ENCODE measurements at regions not wholly inside any gene's neighbourhood (a gene's known extent, or its start where the extent isn't known, plus 50 kb on each side); places are given as distances from the start of the nearest gene placed in this dataset.
"Not testable (repeated sequence)": the region's sequence is repeated elsewhere in the genome, so short reads cannot be mapped to it uniquely, and the experiment has no call there.

- H3K4me1 ChIP-seq; H3K27me3 ChIP-seq; H3K9me3 ChIP-seq; DNase-seq; intact Hi-C loops (cut with DNase I; ENCODE audit: low total_unique reads); H3K4me3 ChIP-seq; H3K36me3 ChIP-seq; H3K27ac ChIP-seq: not testable (repeated sequence)
- in situ Hi-C loops (cut with MboI; ENCODE audit: low pct_ligation_motif_present in 1 of 4, low pct_unique_long_range_greater_than_20kb in 1 of 4, low sequenced_read_pairs in 3 of 4), result loop anchor here in 1 of 4 donors (25.0 kb wide), 1 partner anchor 99 kb away; no protein-coding TSS in a partner anchor
- 74 to 86% methylated on average over 9 of the region's 9 CpGs for WGBS, 2 donors (ENCODE audit: low coverage in 1 of 2)
These were observed 216.3 kb upstream of the CCL2 start for GRCh38 chr17:34038786-34039185.

- WGBS, 2 donors (ENCODE audit: low coverage in 1 of 2), result 40 to 73% methylated on average over 1 to 11 of the region's 11 CpGs
- H3K4me1 ChIP-seq; DNase-seq; H3K36me3 ChIP-seq; H3K4me3 ChIP-seq; intact Hi-C loops (cut with DNase I; ENCODE audit: low total_unique reads); H3K9me3 ChIP-seq; H3K27me3 ChIP-seq; H3K27ac ChIP-seq: not testable (repeated sequence)
- in situ Hi-C loops (cut with MboI; ENCODE audit: low pct_ligation_motif_present in 1 of 4, low pct_unique_long_range_greater_than_20kb in 1 of 4, low sequenced_read_pairs in 3 of 4), result loop anchor here in 1 of 4 donors (25.0 kb wide), 1 partner anchor 98 kb away; no protein-coding TSS in a partner anchor
These were observed 215.9 kb upstream of the CCL2 start for GRCh38 chr17:34039213-34039612.

GRCh38 chr17:34039759-34040555, 215.1 kb upstream of the CCL2 start:
- H3K27me3 ChIP-seq; intact Hi-C loops (cut with DNase I; ENCODE audit: low total_unique reads); H3K4me1 ChIP-seq; H3K9me3 ChIP-seq; H3K36me3 ChIP-seq; H3K4me3 ChIP-seq; H3K27ac ChIP-seq: not testable (repeated sequence)
- in situ Hi-C loops (cut with MboI; ENCODE audit: low pct_ligation_motif_present in 1 of 4, low pct_unique_long_range_greater_than_20kb in 1 of 4, low sequenced_read_pairs in 3 of 4), result loop anchor here in 1 of 4 donors (25.0 kb wide), 1 partner anchor 97 kb away; no protein-coding TSS in a partner anchor
- 78% methylated on average over 59 of the region's 69 CpGs; no CpG with 5 or more reads in 1 of the 2 donors for WGBS, 2 donors (ENCODE audit: low coverage in 1 of 2)
- DNase-seq, result peak; percentile 11

GRCh38 chr17:34045990-34046389, 209.1 kb upstream of the CCL2 start:
- Histone ChIP-seq H3K36me3 (no peaks in the 10 kb centered on the region), H3K4me3 (no peak overlapping the region), H3K4me1 (no peaks in the 10 kb centered on the region), H3K27me3 (peaks cover under 1% of the 10 kb centered on the region), H3K27ac (no peak overlapping the region), H3K9me3 (no peaks in the 10 kb centered on the region)
- in situ Hi-C loops (cut with MboI; ENCODE audit: low pct_ligation_motif_present in 1 of 4, low pct_unique_long_range_greater_than_20kb in 1 of 4, low sequenced_read_pairs in 3 of 4) (loop anchor here in 1 of 4 donors (25.0 kb wide), 1 partner anchor 91 kb away; no protein-coding TSS in a partner anchor), intact Hi-C loops (cut with DNase I; ENCODE audit: low total_unique reads) (no loop called here)
- WGBS, 2 donors (ENCODE audit: low coverage in 1 of 2), result 87 to 100% methylated on average over 1 to 2 of the region's 2 CpGs
- TF ChIP-seq POLR2A (IDR thresholded peaks at IDR 0.05), result no peak
- TF ChIP-seq POLR2AphosphoS5 (IDR thresholded peaks at IDR 0.05), result no peak
- no peak for TF ChIP-seq EP300 (IDR thresholded peaks at IDR 0.05; ENCODE audit: low read depth)
- no peak for TF ChIP-seq CTCF (IDR thresholded peaks at IDR 0.05)
- no peak for DNase-seq

GRCh38 chr17:34051046-34051445, 204.0 kb upstream of the CCL2 start:
- no peak overlapping the region for H3K27ac ChIP-seq
- no peak for DNase-seq
- H3K9me3 ChIP-seq, result no peaks in the 10 kb centered on the region
- no peaks in the 10 kb centered on the region for H3K4me1 ChIP-seq
- in situ Hi-C loops (cut with MboI; ENCODE audit: low pct_ligation_motif_present in 1 of 4, low pct_unique_long_range_greater_than_20kb in 1 of 4, low sequenced_read_pairs in 3 of 4), result no loop called here
- no peak for TF ChIP-seq POLR2AphosphoS5 (IDR thresholded peaks at IDR 0.05)
- TF ChIP-seq POLR2A (IDR thresholded peaks at IDR 0.05), result no peak
- no peak for TF ChIP-seq EP300 (IDR thresholded peaks at IDR 0.05; ENCODE audit: low read depth)
- no peak for TF ChIP-seq CTCF (IDR thresholded peaks at IDR 0.05)
- intact Hi-C loops (cut with DNase I; ENCODE audit: low total_unique reads), result no loop called here
- H3K36me3 ChIP-seq, result no peaks in the 10 kb centered on the region
- H3K27me3 ChIP-seq, result peaks cover 16% of the 10 kb centered on the region
- H3K4me3 ChIP-seq, result no peak overlapping the region
- 71 to 100% methylated on average over 2 to 3 of the region's 3 CpGs for WGBS, 2 donors (ENCODE audit: low coverage in 1 of 2)

All from transverse colon (tissue), 4 donors.